Suprapubic skin (tissue), 4 donors: ENCODE measurements at regions not wholly inside any gene's neighbourhood (a gene's known extent, or its start where the extent isn't known, plus 50 kb on each side); places are given as distances from the start of the nearest gene placed in this dataset.

Source experiments
- EP300 ChIP-seq: sonication (generic); formaldehyde crosslinking; IDR thresholded peaks from one replicate; pipeline ENCODE4 v1.6.1; 2017; ENCODE audit warnings: antibody characterized with exemption
- POLR2A ChIP-seq, 2 donors: fragments of 450-650 bp; IDR thresholded peaks; one replicate each; pipeline ENCODE4 v1.6.1; 2017; ENCODE audit warnings: antibody characterized with exemption in 2 of 2, mild to moderate bottlenecking in 2 of 2, moderate library complexity in 2 of 2
- POLR2AphosphoS5 ChIP-seq, 3 donors: sonication (generic); formaldehyde crosslinking; IDR thresholded peaks; one replicate each; pipeline ENCODE4 v1.6.1; 2017; ENCODE audit warnings: antibody characterized with exemption in 3 of 3
- TF ChIP-seq, protein P1 (sequence below), 2 donors: fragments of 200-600 bp in 1 of 2; fragments of 450-650 bp in 1 of 2; sonication (generic) in 1 of 2; IDR thresholded peaks; one replicate each; pipeline ENCODE4 v1.5.1; 2016 to 2019; ENCODE audit warnings: antibody characterized with exemption in 2 of 2, mild to moderate bottlenecking in 1 of 2, moderate library complexity in 1 of 2

DNA sequence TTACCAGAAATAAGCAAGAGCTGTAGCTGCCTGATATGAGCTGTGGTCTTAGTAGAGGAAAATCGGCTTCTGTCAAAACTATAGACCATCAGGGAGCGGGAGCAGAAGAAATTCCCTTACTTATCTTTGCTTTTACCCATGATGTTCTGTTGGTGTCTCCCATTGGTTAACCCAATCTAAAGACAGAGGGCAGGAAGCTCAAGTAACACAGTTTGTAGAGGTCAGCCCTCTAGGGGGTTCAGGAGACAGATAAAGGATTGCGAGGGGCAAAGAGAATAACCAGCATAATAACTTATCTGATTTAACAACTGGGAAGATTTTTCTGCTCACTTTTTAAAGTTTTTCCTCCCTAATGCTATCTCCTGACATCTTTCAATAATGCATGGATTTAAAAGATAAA, 142.4 kb downstream of the NTMT2 start:
- TF ChIP-seq, protein P1, sequence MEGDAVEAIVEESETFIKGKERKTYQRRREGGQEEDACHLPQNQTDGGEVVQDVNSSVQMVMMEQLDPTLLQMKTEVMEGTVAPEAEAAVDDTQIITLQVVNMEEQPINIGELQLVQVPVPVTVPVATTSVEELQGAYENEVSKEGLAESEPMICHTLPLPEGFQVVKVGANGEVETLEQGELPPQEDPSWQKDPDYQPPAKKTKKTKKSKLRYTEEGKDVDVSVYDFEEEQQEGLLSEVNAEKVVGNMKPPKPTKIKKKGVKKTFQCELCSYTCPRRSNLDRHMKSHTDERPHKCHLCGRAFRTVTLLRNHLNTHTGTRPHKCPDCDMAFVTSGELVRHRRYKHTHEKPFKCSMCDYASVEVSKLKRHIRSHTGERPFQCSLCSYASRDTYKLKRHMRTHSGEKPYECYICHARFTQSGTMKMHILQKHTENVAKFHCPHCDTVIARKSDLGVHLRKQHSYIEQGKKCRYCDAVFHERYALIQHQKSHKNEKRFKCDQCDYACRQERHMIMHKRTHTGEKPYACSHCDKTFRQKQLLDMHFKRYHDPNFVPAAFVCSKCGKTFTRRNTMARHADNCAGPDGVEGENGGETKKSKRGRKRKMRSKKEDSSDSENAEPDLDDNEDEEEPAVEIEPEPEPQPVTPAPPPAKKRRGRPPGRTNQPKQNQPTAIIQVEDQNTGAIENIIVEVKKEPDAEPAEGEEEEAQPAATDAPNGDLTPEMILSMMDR (IDR thresholded peaks at IDR 0.05), result no peak
- TF ChIP-seq POLR2AphosphoS5 (IDR thresholded peaks at IDR 0.05) (no peak), POLR2A (IDR thresholded peaks at IDR 0.05) (no peak), EP300 (no peak)
